NCI-H1092 (cell line): ENCODE measurements at regions not wholly inside any gene's neighbourhood (a gene's known extent, or its start where the extent isn't known, plus 50 kb on each side); places are given as distances from the start of the nearest gene placed in this dataset.

Experiments
- DNase-seq: peaks from one replicate; lab custom pipeline; 2025; lab: John Stamatoyannopoulos, UW

GRCh38 chrX:9317176-9317575 lies 147.7 kb upstream of the TBL1X start:
- DNase-seq, result no peak

GRCh38 chrX:9318213-9318612 lies 146.6 kb upstream of the TBL1X start:
- no peak for DNase-seq

- no peak for DNase-seq
Measured at GRCh38 chrX:9318766-9319165, 146.1 kb upstream of the TBL1X start.

- DNase-seq, result no peak
Measured at GRCh38 chrX:9320940-9321339, 143.9 kb upstream of the TBL1X start.

- DNase-seq, result no peak
Measured at GRCh38 chrX:9324676-9325075, 140.2 kb upstream of the TBL1X start.

GRCh38 chrX:9326369-9326768 lies 138.5 kb upstream of the TBL1X start:
- no peak for DNase-seq

GRCh38 chrX:9327086-9327746 lies 137.6 kb upstream of the TBL1X start:
- DNase-seq, result no peak

GRCh38 chrX:9327747-9328145 lies 137.1 kb upstream of the TBL1X start:
- DNase-seq, result no peak

GRCh38 chrX:9329056-9329455 lies 135.8 kb upstream of the TBL1X start:
- no peak for DNase-seq

GRCh38 chrX:9330249-9330982 lies 134.4 kb upstream of the TBL1X start:
- DNase-seq, result no peak

GRCh38 chrX:9333873-9334560 lies 130.8 kb upstream of the TBL1X start:
- DNase-seq, result no peak

- DNase-seq, result peak; percentile 48
Measured at GRCh38 chrX:9335251-9335650, 129.6 kb upstream of the TBL1X start.

GRCh38 chrX:9336456-9336855 lies 128.4 kb upstream of the TBL1X start:
- DNase-seq, result no peak

- no peak for DNase-seq
Measured at GRCh38 chrX:9337046-9337445, 127.8 kb upstream of the TBL1X start.

GRCh38 chrX:9338986-9339385 lies 125.9 kb upstream of the TBL1X start:
- DNase-seq, result no peak

GRCh38 chrX:9339603-9340491 lies 125.0 kb upstream of the TBL1X start:
- DNase-seq, result no peak

- no peak for DNase-seq
Measured at GRCh38 chrX:9340598-9341290, 124.1 kb upstream of the TBL1X start.

GRCh38 chrX:9341291-9342201 lies 123.3 kb upstream of the TBL1X start:
- DNase-seq, result no peak

- peak; percentile 83 for DNase-seq
Measured at GRCh38 chrX:9342561-9343051, 122.3 kb upstream of the TBL1X start.

- no peak for DNase-seq
Measured at GRCh38 chrX:9343971-9344370, 120.9 kb upstream of the TBL1X start.
